SU-DHL-6 (cell line): ENCODE measurements at regions not wholly inside any gene's neighbourhood (a gene's known extent, or its start where the extent isn't known, plus 50 kb on each side); places are given as distances from the start of the nearest gene placed in this dataset.

Source experiments
- H2AFZ ChIP-seq: fragments of 200-600 bp; sonication (generic); 2 replicates; pipeline ENCODE4 v1.6.1; 2014; ENCODE audit warnings: low read depth, mild to moderate bottlenecking, moderate library complexity, mixed read lengths, antibody characterized with exemption, low read length; ENCODE audit not compliant: severe bottlenecking
- H3F3A ChIP-seq: fragments of 200-600 bp; shearing (Covaris generic); 2 replicates; pipeline ENCODE4 v1.6.0; 2016; ENCODE audit warnings: antibody characterized with exemption, mild to moderate bottlenecking; ENCODE audit not compliant: insufficient read depth
- H3K27ac ChIP-seq: fragments of 200-600 bp; sonication (generic); 2 replicates; pipeline ENCODE4 v1.5.1; 2016; ENCODE audit warnings: low read depth, mild to moderate bottlenecking, low read length, moderate library complexity, mixed read lengths
- H3K27me3 ChIP-seq: fragments of 200-600 bp; sonication (generic), shearing (Covaris generic); 2 replicates; pipeline ENCODE4 v1.6.0; 2014; ENCODE audit warnings: mild to moderate bottlenecking, low read length
- H3K36me3 ChIP-seq: fragments of 200-600 bp; sonication (generic); 2 replicates; pipeline ENCODE4 v1.6.1; 2014; ENCODE audit warnings: mild to moderate bottlenecking, low read length, mixed read lengths
- H3K4me2 ChIP-seq: fragments of 300-600, 200-600 bp; shearing (Covaris generic), sonication (generic); 2 replicates; pipeline ENCODE4 v1.6.0; 2014; ENCODE audit warnings: low read length, low read depth, mild to moderate bottlenecking; ENCODE audit not compliant: poor library complexity, severe bottlenecking
- H3K4me3 ChIP-seq: fragments of 200-600 bp; sonication (generic); 2 replicates; pipeline ENCODE4 v1.5.1; 2014; ENCODE audit warnings: antibody characterized with exemption, low read length, mild to moderate bottlenecking, mixed read lengths; ENCODE audit not compliant: insufficient read depth, poor library complexity, severe bottlenecking
- H3K79me2 ChIP-seq: fragments of 200-600 bp; sonication (generic); 2 replicates; pipeline ENCODE4 v1.6.1; 2014; ENCODE audit warnings: mild to moderate bottlenecking, low read length, moderate library complexity; ENCODE audit not compliant: insufficient read depth
- H3K9ac ChIP-seq: fragments of 200-600 bp; sonication (generic); 2 replicates; pipeline ENCODE4 v1.7.0; 2014; ENCODE audit warnings: mild to moderate bottlenecking, low read length
- H3K9me2 ChIP-seq: fragments of 200-600 bp; sonication (generic); replicated peaks from 2 replicates; pipeline ENCODE4 v1.6.1; 2014; ENCODE audit warnings: low read length; ENCODE audit not compliant: insufficient read depth
- H3K9me3 ChIP-seq: fragments of 200-600 bp; sonication (generic); 2 replicates; pipeline ENCODE4 v1.6.1; 2014; ENCODE audit warnings: low read length, mixed read lengths; ENCODE audit not compliant: insufficient read depth
- H4K20me1 ChIP-seq: fragments of 200-600 bp; sonication (generic); 2 replicates; pipeline ENCODE4 v1.6.1; 2014; ENCODE audit warnings: low read depth, mild to moderate bottlenecking, antibody characterized with exemption, low read length, moderate library complexity, mixed read lengths
- CTCF ChIP-seq: fragments of 200-600 bp; sonication (generic); IDR thresholded peaks from one replicate; pipeline ENCODE4 v1.5.1; 2017; ENCODE audit warnings: antibody characterized with exemption, mild to moderate bottlenecking, low read length, moderate library complexity; ENCODE audit not compliant: insufficient read depth, poor library complexity, severe bottlenecking
- EZH2phosphoT487 ChIP-seq: fragments of 200-600 bp; sonication (generic), shearing (Covaris generic); conservative IDR thresholded peaks from 2 replicates; pipeline ENCODE4 v1.6.1; 2018; ENCODE audit warnings: mild to moderate bottlenecking, antibody characterized with exemption, low read length, moderate library complexity, mixed read lengths

- H3K27ac ChIP-seq = no peak overlapping the region
- H3K4me3 ChIP-seq = no peak overlapping the region
- no peaks in the 10 kb centered on the region for H4K20me1 ChIP-seq
- no peaks in the 10 kb centered on the region for H3K36me3 ChIP-seq
- TF ChIP-seq EZH2phosphoT487 (no peak), CTCF (no peak)
- no peaks in the 10 kb centered on the region for H3K79me2 ChIP-seq
- no peaks in the 10 kb centered on the region for H3K9me2 ChIP-seq
- no peaks in the 10 kb centered on the region for H3K27me3 ChIP-seq
- H2AFZ ChIP-seq = no peak overlapping the region
- no peak overlapping the region for H3K4me2 ChIP-seq
- no peak overlapping the region for H3K9ac ChIP-seq
- H3K9me3 ChIP-seq = no peaks in the 10 kb centered on the region
- H3F3A ChIP-seq = no peaks in the 10 kb centered on the region
These were observed 357.1 kb downstream of the ZPLD1 start for GRCh38 chr3:102791641-102792589.

GRCh38 chr3:102796804-102797203 lies 362.0 kb downstream of the ZPLD1 start:
- TF ChIP-seq EZH2phosphoT487 (no peak), CTCF (no peak)
- H3K4me3 ChIP-seq = no peak overlapping the region
- H4K20me1 ChIP-seq = no peaks in the 10 kb centered on the region
- no peak overlapping the region for H3K27ac ChIP-seq
- no peaks in the 10 kb centered on the region for H3F3A ChIP-seq
- H3K36me3 ChIP-seq = no peaks in the 10 kb centered on the region
- H3K4me2 ChIP-seq = no peak overlapping the region
- H3K9me2 ChIP-seq = no peaks in the 10 kb centered on the region
- no peak overlapping the region for H3K9ac ChIP-seq
- H3K79me2 ChIP-seq = no peaks in the 10 kb centered on the region
- H3K9me3 ChIP-seq = no peaks in the 10 kb centered on the region
- no peak overlapping the region for H2AFZ ChIP-seq
- H3K27me3 ChIP-seq = no peaks in the 10 kb centered on the region

- no peak overlapping the region for H3K9ac ChIP-seq
- H3K4me2 ChIP-seq = no peak overlapping the region
- H3K9me3 ChIP-seq = no peaks in the 10 kb centered on the region
- H3K27ac ChIP-seq = no peak overlapping the region
- no peak overlapping the region for H2AFZ ChIP-seq
- TF ChIP-seq EZH2phosphoT487 (no peak), CTCF (no peak)
- no peak overlapping the region for H3K4me3 ChIP-seq
- H3K27me3 ChIP-seq = no peaks in the 10 kb centered on the region
- H3K9me2 ChIP-seq = no peaks in the 10 kb centered on the region
- H3K79me2 ChIP-seq = no peaks in the 10 kb centered on the region
- no peaks in the 10 kb centered on the region for H3K36me3 ChIP-seq
- no peaks in the 10 kb centered on the region for H3F3A ChIP-seq
- no peaks in the 10 kb centered on the region for H4K20me1 ChIP-seq
These were observed 368.1 kb downstream of the ZPLD1 start for GRCh38 chr3:102802819-102803420.
